H54 (cell line): ENCODE measurements at regions not wholly inside any gene's neighbourhood (a gene's known extent, or its start where the extent isn't known, plus 50 kb on each side); places are given as distances from the start of the nearest gene placed in this dataset.

Experiments used
- DNase-seq: peaks from one replicate; pipeline ENCODE4 v3.0.0; 2011; ENCODE audit warnings: low spot score, mixed read lengths; ENCODE audit not compliant: insufficient read length
- FAIRE-seq: peaks from 3 replicates; lab custom pipeline; 2011; peaks lifted over from hg19 to GRCh38; lab: Jason Lieb, UNC
- POLR2A ChIP-seq: IDR thresholded peaks from 2 replicates; pipeline ENCODE4 v1.6.1; 2011; ENCODE audit warnings: low read depth, mild to moderate bottlenecking, low read length

DNA sequence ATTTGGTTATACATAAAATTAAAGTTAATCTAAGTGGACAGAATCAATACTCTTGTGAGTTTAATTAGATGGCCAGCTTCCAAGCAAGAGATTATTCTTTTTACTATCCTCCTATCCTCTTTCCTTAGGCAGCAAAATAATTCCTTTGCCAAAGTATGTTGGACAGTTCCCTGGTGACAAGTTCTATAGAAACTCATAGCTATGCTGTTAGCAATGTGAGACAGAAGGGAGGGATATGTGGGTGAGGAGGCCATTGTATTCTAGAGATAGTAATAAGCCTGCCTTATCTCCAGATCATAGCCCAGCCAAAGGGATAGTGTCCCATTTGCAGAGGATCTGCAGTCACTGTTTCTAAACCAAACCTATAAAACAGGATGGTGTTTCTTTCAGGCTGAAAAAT is 181.6 kb upstream of the HDAC9 start:
- DNase-seq, result no peak
- FAIRE-seq, result peak; percentile 20
- no peak for TF ChIP-seq POLR2A

DNA sequence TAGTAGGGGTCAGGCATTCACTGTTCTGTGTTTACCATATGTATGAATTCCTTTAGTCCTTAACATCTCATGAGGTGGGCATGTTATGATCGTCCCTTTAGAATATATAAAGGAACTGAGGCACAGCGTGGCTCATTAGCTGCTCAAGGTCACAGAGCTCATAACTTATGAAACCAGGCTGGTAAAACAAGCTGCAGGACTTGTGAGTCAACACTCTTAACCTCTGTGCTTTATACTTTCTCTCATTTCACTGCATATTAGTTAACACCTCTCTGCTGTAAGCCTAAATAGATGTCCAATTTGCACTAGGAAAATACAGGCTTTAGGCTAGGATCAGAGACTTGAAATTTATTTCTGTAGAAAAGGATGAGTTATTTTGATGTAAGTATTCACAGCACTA is 180.3 kb upstream of the HDAC9 start:
- FAIRE-seq, result peak; percentile 76
- no peak for DNase-seq
- TF ChIP-seq POLR2A, result no peak

DNA sequence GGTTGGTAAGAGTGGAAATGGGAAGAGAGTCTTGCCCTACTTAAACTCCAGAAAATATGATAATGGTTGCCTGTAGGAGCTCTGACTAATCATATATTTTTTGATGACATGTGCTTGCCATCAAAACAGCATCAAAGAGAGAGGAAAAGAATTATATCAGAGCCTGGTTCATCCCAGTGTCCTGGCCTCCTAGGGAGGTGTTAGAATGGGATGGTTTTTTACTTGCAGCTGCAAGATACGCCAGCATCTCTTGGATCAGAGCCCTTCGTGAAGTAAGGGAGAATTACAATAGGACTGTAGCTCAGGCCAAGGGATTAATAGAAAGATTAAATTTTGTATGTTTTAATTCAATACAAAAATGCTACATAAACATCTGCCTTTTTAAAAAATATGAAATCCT is 177.6 kb upstream of the HDAC9 start:
- no peak for FAIRE-seq
- DNase-seq, result no peak
- no peak for TF ChIP-seq POLR2A

DNA sequence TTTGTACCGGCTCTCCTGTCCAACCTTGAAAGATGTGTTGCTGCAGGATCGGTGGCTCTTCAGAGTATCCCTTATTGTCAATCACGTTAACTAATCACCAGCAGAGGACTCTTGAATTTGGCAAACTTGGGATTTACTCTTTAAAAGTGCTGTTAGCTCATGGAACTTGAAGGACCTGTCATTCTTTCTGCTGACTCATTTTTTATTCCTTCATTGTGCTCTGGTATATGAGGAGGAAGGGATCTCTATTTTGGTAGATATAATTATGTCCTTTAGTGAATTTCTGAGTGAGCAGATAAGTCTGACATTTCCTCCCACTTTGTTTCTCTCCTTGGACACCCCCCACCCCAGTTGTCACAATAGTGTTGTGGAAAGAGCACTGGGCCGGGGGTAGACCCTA is 175.1 kb upstream of the HDAC9 start:
- no peak for TF ChIP-seq POLR2A
- no peak for FAIRE-seq
- DNase-seq, result no peak

DNA sequence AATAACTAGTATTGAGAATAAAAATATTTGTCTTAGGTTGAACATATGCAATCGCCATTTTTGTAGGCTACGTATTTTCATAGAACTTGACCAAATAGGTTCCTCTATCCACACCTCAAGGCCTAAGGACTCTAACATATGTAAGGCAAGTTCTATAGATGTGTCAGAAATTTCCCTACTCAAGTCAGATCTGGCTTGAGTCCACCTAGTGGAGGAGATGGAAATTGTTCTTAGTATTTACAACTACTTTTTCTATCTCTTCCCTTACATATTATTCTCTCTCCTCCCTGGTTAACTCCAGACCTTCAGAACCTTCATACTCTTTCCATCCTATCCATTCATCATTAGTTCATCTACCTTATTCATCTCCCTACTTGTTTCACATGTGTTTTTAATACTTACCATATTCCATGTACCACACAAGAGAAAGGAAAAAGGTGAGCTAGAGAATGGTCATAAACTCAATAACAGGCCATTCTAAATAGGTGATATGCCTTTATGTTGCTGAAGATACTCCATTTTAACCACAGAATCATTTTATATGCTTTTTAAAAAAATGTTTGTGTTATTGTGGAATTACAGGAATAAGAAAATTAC is 174.5 kb upstream of the HDAC9 start:
- no peak for TF ChIP-seq POLR2A
- DNase-seq (peak; percentile 15), FAIRE-seq (peak; percentile 97)

DNA sequence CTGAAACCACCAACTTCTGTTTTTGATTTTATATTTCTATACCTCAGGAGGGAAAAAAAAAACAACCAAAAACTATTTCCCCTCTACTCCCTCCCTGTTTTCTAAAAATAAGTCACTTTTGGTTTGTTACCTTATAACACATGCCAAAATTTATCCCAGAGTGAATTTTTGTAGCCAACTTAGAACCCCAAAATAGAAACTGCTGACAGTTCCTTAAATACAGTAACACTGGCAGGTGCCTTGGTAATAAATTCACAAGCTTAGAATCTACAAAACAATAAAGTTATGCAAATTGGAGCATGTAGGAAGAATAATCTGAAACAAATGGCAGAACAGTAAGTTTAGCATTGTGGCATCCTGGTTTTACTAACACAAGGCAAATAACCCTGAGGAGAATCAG is 165.0 kb upstream of the HDAC9 start:
- FAIRE-seq (peak; percentile 30), DNase-seq (no peak)
- no peak for TF ChIP-seq POLR2A

DNA sequence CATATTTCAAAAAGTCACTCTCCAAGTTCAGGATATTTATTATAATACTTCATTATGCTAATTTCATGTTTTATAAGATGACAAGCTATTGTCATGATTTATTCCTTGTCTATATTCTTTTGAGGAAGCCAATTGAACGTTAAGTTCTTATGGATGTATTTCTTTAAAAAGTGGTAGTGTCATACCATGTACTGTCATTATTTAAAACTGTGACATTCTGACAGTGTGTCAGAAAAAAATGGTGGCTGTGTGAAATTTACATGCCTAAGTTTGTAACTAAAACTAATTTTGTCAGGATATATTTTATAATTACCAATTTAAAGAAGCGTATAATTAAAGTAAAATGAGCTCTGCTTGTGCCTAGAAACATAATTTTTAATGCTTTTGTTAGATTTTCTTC is 158.9 kb upstream of the HDAC9 start:
- DNase-seq, result no peak
- no peak for TF ChIP-seq POLR2A
- no peak for FAIRE-seq

DNA sequence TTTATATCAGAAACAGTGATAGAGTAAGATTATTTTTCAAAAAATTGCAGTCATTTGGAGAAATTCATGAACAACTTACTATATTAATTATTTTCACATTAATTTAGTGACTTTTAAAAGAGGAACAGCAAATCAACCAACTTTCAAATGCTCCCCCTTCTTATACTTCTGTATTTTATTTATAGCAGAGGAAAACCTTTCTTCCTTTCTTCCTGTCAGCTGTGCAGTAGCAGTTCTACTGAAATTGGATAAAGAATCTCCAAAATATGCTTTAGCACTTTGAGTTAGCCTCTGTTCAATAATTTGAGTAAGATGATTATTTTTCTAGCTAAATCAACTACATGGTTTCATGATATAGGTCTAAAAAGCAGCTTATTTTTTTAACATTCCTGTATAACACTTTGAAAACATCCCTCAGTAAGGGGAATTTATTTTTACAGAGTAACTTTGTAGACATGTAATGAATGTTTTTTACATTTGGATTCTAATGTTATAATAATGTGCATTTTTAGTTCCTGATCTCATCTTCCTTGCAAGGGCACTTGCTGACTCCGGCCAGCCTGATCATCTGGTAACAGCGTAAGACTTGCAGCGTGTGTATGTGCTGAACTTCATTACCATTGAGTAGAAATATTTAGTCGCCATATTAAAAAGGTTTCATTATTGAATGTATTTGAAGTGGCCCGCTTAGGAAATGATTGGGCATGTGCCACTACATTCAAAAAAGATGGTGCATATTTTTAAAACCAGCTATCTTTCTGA is 158.3 kb upstream of the HDAC9 start:
- FAIRE-seq (peak; percentile 70), DNase-seq (no peak)
- TF ChIP-seq POLR2A, result no peak

DNA sequence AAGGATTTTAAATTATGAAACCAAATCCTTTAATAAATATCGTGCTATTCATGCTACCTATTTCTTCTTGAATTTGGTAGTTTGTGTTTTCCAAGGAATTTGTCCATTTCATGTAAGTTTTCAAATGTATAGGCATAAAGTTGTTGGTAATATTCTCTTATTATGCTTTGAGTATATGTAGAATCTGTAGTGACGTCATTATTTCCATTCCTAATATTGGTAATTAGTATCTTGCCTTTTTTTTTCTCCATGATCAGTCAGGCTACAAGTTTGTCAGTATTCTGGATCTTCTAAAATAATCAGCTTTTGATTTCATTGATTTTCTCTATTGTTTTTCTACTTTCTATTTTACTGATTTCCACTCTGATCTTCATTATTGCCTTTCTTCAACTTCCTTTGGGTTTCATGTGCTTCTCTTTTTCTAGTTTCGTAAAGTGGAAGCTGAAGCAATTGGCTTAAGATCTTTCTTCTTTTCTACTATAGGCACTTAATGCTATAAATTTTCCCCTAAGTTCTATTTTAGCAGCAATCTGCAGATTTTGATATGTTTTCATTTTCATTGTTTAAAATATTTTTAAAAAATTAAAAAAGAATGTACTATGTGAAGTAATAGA is 156.5 kb upstream of the HDAC9 start:
- no peak for TF ChIP-seq POLR2A
- no peak for DNase-seq
- FAIRE-seq, result peak; percentile 57

DNA sequence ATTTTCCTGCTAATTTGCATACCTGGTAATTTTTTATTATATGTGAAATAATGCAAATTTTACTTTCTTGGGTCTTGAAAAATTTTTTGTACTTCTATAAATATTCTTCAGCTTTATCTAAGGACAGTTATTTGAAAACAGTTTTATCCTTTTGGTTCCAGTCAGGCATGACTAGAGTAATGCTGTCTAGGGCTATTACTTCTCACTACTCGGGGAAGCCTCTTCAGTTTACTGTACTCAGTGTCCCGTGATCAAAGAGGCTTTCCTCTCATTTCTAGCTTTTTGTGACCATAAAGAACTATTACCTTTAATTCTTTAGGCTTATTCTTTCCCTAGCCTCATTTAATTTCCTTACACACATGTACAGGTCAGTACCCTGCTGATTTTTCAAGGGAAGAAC is 153.8 kb upstream of the HDAC9 start:
- no peak for FAIRE-seq
- TF ChIP-seq POLR2A, result no peak
- no peak for DNase-seq

DNA sequence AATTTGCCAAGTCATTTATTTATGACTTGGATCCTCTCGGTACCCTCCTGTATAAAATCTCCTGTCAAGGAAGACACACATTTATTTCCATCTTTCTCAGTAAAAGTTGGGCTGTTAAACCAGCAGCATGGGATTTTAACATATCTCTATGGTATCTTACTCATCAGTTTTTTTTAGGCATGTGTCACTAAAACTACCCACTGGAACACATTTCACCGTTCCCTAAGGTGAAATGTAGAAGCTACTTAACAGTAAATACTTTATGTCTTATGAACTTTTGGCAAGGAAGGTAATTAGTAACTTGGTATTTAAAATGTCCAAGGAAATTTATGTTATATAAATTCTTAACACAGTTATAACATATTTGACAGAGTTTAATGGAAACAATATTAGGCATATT is 152.5 kb upstream of the HDAC9 start:
- peak; percentile 20 for FAIRE-seq
- TF ChIP-seq POLR2A, result no peak
- no peak for DNase-seq

DNA sequence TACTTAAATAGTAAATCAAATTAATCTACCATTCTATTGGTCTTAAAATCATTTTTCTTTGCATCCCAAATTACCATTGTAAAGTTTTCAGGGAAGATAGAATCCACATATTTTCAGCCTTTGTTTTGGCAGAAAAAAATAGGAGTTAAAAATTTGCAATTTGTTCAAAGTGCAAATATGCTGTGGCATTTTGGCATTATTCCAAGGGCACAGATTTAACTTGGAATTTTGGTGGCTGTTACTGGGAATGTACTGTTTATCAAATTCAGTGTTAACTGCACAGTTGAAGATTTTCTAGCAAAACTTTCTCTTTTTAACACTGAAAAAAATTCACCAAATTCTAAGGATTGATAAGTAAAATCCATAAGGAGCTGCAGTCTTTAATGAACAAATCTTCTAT is 151.0 kb upstream of the HDAC9 start:
- DNase-seq (no peak), FAIRE-seq (peak; percentile 90)
- TF ChIP-seq POLR2A, result no peak

DNA sequence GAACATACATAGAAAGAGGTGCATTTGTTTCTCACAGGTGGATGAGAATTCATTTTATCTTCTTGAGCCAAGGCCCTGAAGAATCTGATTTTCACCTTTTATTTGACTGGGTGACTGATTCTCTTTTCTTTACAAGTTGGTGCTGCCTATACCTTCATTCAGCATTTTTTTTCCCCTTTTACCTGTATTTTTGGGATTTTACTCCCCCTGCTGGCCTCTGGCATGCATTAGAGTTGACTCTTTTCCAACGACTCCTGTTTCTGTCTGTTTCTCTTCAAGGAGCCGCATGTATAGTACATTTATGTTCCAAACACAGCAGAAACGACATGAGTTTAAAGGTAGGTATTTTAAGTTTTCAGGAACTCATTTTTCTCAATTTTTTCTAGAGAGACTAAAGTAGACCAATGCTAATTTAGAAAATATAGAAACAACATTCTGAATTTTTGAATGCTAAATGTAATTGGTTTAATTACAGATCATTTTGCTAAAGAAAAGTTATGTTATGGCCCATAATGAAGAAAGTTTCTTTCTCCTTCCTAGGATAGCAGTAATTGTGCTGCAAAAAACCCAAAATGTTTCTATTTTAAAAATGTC is 149.8 kb upstream of the HDAC9 start:
- no peak for DNase-seq
- no peak for TF ChIP-seq POLR2A
- FAIRE-seq, result peak; percentile 99

DNA sequence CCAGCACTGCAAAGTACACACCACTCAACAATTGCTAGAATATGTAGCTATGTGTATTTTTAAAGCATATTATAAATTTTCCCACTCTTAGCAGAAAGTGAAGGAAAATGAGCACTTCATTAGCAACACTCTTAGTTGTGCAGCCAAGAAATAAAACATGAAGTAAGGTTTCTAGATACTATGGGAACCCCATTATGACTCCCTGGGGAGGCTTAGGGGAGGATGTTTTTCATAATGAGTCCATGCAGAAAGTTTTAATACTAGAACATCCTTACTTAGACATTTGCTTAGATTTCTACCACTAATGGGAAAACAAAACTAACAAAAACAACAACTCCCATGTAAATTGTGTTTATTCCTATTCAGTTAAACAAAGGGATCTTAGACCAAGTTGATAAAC is 148.4 kb upstream of the HDAC9 start:
- no peak for TF ChIP-seq POLR2A
- FAIRE-seq (no peak), DNase-seq (no peak)
